GM12892 (cell line): ENCODE measurements at regions not wholly inside any gene's neighbourhood (a gene's known extent, or its start where the extent isn't known, plus 50 kb on each side); places are given as distances from the start of the nearest gene placed in this dataset.

Experiments
- DNase-seq: peaks from one replicate; pipeline ENCODE4 v3.0.0; 2011; ENCODE audit not compliant: insufficient read length
- FAIRE-seq: peaks from 2 replicates; lab custom pipeline; 2011; peaks lifted over from hg19 to GRCh38; lab: Jason Lieb, UNC
- POLR2A ChIP-seq: IDR thresholded peaks from 2 replicates; pipeline ENCODE4 v1.6.1; 2011; ENCODE audit warnings: low read depth, low read length, control low read depth
- POLR2AphosphoS5 ChIP-seq: IDR thresholded peaks from 2 replicates; pipeline ENCODE4 v1.6.1; 2011; ENCODE audit warnings: low read depth, low read length, control low read depth
- TAF1 ChIP-seq: IDR thresholded peaks from 2 replicates; pipeline ENCODE4 v1.6.1; 2011; ENCODE audit warnings: low read depth, mild to moderate bottlenecking, control low read depth, low read length, borderline replicate concordance

GRCh38 chr14:97748616-97749015 is 951.4 kb downstream of the VRK1 start:
- DNase-seq: no peak
- TF ChIP-seq POLR2A: no peak
- TF ChIP-seq TAF1: no peak
- no peak for TF ChIP-seq POLR2AphosphoS5
- FAIRE-seq: peak; percentile 78

GRCh38 chr14:97757491-97757890 is 960.3 kb downstream of the VRK1 start:
- FAIRE-seq (no peak), DNase-seq (no peak)
- TF ChIP-seq POLR2A (no peak), TAF1 (no peak), POLR2AphosphoS5 (no peak)

GRCh38 chr14:97760050-97760449 is 962.9 kb downstream of the VRK1 start:
- DNase-seq: no peak
- no peak for TF ChIP-seq POLR2AphosphoS5
- no peak for TF ChIP-seq POLR2A
- no peak for TF ChIP-seq TAF1
- no peak for FAIRE-seq

- TF ChIP-seq POLR2A (no peak), TAF1 (no peak), POLR2AphosphoS5 (no peak)
- no peak for DNase-seq
- no peak for FAIRE-seq
These were observed 965.2 kb downstream of the VRK1 start for GRCh38 chr14:97762386-97762785.

GRCh38 chr14:97771340-97772045 is 974.3 kb downstream of the VRK1 start:
- FAIRE-seq (no peak), DNase-seq (no peak)
- no peak for TF ChIP-seq POLR2AphosphoS5
- no peak for TF ChIP-seq TAF1
- TF ChIP-seq POLR2A: no peak

GRCh38 chr14:97773598-97773997 is 976.4 kb downstream of the VRK1 start:
- FAIRE-seq (no peak), DNase-seq (no peak)
- TF ChIP-seq TAF1 (no peak), POLR2A (no peak), POLR2AphosphoS5 (no peak)

GRCh38 chr14:97776890-97777558 is 979.8 kb downstream of the VRK1 start:
- TF ChIP-seq POLR2AphosphoS5 (no peak), POLR2A (no peak), TAF1 (no peak)
- DNase-seq (no peak), FAIRE-seq (no peak)

GRCh38 chr14:97777622-97778355 is 980.6 kb downstream of the VRK1 start:
- TF ChIP-seq POLR2AphosphoS5 (no peak), TAF1 (no peak), POLR2A (no peak)
- no peak for FAIRE-seq
- no peak for DNase-seq

- no peak for FAIRE-seq
- DNase-seq: no peak
- no peak for TF ChIP-seq POLR2AphosphoS5
- no peak for TF ChIP-seq POLR2A
- TF ChIP-seq TAF1: no peak
These were observed 982.0 kb downstream of the VRK1 start for GRCh38 chr14:97779140-97779539.

GRCh38 chr14:97780804-97781203 is 983.6 kb downstream of the VRK1 start:
- TF ChIP-seq POLR2AphosphoS5 (no peak), TAF1 (no peak), POLR2A (no peak)
- no peak for DNase-seq
- no peak for FAIRE-seq

GRCh38 chr14:97781961-97782360 is 984.8 kb downstream of the VRK1 start:
- TF ChIP-seq POLR2AphosphoS5: no peak
- no peak for TF ChIP-seq TAF1
- TF ChIP-seq POLR2A: no peak
- DNase-seq (no peak), FAIRE-seq (no peak)

GRCh38 chr14:97782871-97783414 is 985.8 kb downstream of the VRK1 start:
- no peak for TF ChIP-seq POLR2A
- TF ChIP-seq TAF1: no peak
- no peak for TF ChIP-seq POLR2AphosphoS5
- FAIRE-seq (no peak), DNase-seq (no peak)
